ENCODE measurements at regions not wholly inside any gene's neighbourhood (a gene's known extent, or its start where the extent isn't known, plus 50 kb on each side); places are given as distances from the start of the nearest gene placed in this dataset.
"Not testable (repeated sequence)": the region's sequence is repeated elsewhere in the genome, so short reads cannot be mapped to it uniquely, and the experiment has no call there.

DNA sequence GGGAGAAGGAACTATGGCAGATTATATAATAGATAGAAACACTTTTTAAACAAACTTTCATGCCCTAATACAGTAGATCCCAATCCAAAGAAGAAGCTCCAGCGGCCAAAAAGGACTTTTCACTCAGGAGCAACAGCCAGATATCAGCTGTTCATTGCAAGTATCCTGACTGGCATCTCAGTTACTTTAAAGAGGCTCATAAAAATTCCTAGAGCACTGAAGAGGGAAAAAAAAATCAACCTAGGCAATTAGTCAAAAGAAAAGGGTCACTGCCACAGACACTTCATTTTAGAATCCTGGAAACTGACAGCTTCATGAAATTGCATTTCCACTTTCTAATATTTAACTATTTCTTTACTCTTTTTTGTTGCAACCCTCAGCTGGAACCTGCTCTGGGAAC lies 170.6 kb upstream of the SOX6 start:
- DNase-seq: no peak

DNA sequence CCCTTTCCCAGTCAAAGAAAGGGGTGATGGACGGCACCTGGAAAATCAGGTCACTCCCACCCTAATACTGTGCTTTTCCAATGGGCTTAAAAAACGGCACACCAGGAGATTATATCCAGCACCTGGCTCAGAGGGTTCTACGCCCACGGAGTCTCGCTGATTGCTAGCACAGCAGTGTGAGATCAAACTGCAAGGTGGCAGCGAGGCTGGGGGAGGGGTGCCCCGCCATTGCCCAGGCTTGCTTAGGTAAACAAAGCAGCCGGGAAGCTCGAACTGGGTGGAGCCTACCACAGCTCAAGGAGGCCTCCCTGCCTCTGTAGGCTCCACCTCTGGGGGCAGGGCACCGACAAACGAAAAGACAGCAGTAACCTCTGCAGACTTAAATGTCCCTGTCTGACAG lies 164.4 kb upstream of the SOX6 start:
- not testable (repeated sequence) for DNase-seq

DNA sequence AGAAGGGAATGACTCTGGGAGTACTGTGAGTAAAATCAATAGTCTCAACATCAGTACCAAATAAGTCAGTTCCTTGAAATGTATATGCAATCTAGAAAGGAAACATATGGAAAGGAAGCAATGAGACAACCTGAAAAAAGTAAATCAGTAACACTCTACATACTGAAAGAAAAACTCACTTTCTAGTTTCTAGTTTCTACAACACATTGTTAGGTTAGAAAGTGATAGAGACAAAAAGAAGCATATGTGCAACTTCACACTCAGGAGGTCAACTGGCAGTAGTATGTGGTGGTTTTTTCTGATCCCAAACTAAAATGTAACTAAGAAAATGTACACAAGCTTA lies 156.5 kb upstream of the SOX6 start:
- no peak for DNase-seq

DNA sequence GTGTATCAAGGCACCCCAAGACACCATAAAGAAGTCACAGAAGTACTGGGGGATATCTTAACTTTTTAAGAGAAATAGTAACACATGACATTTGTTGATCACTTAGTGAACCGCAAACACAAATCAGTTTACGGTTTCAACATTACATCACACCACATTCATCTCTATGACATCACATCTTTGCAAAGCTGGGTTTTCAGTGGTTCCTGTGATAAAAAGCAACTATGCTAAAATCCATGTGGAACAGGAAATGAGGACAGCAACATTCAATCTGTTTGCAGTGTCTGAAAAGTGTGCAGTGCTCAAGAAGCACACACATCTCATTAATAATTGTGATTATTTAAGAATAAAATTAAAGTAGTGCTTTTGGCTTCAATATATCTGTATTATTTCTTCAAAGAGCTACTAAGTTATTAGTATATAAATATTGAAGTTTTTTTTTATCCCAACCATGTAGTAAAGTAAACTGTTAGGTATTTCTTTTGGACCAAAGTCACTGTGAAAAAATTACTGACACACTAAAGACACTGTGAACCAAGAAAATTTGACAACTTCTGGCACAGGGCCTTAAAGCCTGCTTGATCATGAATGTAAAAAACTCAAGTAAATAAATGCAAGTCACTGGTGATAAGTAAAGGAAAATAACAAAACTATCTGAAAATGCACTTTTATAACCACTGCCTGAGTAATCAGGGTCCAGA lies 156.0 kb upstream of the SOX6 start:
- no peak for DNase-seq

DNA sequence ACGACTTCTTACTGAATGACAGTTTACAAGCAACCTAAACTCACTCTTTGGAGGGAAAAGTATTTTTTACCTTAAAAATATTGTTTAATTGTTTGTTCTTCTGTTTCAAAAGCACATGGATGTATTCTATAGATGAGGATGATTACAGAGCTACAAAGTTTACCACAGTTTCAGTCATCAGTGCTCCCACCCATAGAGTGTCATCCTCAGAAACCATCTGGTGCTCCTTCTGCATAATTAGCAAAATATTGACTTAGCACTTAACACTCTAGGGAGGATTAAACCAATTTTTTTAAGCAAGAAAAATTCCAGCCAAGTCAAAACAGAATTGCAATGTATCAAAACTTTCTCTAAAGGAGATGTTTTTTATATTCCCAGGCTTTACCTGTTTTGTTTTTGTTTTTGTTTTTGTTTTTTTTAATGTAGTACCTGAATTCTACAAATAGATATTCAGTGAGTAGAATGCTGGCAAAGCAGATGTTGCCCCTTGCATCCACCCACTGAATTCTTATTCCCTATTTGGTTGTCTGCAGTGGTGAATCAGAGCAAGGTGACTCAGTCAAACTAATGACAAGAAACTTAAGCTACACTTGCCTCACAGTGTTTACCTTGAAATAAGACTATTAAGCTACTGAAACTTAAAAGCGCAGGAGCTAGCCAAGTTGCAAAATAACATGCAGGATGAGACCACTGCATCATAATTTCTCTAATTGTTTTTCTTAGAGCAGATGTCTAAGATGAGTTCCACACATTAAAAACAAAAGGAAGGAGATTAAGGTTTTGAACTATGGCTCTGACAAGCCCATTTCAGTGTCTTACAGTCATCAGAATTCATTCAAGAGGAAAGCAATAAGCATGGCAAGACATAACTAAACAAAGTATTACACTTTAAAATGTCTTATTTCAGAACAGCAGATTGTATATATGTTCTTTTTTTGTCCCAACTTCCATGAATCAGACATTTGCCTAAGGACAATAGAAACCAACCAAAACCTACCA lies 155.1 kb upstream of the SOX6 start:
- DNase-seq: no peak

DNA sequence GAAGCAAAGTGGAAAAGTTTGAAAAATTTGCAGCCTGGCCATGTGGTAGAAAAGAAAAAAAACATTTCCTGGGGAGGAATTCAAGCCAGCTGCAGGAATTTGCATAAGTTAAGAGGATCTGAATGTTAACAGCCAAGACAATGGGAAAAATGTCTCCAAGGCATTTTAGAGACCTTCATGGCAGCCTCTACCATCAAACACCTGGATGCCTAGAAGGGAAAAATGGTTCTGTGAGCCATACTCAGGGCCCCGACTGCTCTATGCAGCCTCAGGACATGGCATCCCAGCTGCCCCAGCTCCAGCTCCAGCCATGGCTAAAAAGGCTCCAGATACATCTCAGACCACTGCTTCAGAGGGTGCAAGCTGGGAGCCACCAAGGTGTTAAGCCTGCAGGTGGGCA lies 149.1 kb upstream of the SOX6 start:
- DNase-seq: no peak

DNA sequence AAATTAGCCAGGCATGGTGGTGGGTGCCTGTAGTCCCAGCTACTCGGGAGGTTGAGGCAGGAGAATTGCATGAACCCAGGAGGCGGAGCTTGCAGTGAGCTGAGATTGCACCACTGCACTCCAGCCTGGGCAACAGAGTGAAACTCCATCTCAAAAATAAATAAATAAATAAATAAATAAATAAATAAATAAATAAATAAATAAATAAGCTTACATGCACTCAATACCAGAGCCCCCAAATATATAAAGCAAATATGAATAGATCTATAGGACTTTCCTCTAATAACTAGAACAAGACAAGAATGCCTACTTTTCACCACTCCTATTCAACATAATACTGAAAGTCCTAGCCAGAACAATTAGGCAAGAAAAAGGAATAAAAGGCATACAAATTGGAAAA lies 147.5 kb upstream of the SOX6 start:
- not testable (repeated sequence) for DNase-seq

DNA sequence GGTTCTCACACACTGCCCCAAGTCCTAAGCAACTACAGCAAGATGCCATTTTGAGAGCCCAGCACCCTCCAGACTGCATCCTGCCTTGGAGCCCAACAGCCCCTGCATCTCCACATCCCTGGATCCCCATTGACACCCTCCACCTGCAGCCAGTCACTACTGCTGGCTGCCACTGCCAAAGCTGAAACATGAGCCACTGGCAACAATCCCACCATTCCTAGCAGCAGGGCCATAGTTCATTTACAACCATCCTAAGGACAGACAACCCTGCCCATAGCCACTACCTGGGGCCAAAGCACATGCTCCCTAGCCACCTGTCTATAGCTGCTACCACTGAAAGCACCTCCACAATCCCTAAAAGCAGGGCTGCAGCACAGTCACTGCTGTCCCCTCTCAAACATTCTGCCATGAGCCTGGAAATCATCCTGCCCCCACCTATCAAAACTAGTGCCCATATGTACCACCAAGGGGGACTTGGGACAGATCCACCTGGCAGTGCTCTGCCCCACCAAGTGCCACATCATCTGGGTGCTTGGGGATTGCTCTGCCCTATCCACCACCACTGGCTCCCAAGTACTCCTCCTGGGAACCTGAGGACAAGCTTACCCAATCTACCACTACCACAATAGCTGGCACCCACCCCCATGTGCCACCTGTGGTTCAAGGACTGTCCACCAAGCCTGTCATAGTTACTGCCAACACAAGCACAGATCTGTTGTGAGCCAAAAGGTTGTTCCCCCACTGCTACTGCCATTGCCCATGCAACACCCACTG lies 138.8 kb upstream of the SOX6 start:
- no peak for DNase-seq

DNA sequence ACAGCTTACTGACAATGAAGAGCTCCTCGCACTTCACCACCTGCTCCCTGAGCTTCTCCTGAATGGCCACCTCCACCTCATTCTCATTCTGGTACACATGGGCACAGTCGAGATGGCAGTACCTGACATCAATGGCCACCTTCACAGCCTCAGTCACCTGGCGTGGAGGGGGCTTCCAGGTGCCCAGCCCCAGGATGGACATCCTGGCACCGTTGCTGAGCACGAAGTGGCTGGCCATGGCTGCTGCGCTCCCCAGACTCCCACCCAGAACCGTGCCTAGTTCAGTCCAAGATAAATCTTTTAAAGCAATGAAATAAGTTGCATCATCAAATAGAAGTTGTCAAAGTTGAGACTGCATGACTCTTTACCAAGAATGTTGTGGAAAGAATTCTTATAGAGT lies 128.1 kb upstream of the SOX6 start:
- DNase-seq: no peak

DNA sequence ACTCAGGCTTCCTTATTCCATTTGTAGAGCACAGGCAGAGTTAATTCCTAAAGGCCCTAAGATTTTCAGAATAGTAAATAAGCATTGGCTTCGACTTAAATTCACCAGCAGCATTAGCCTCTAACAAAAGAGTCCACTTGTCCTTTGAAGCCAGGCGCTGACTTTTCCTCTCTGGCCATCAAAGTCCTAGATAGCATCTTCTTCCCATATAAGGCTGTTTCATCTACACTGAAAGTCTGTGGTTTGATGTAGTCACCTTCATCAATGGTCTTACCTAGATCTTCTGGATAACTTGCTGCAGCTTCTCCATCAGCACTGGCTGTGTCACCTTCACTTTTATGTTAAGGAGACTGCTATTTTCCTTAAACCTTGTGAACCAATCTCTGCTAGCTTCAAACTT lies 118.3 kb upstream of the SOX6 start:
- DNase-seq: no peak

DNA sequence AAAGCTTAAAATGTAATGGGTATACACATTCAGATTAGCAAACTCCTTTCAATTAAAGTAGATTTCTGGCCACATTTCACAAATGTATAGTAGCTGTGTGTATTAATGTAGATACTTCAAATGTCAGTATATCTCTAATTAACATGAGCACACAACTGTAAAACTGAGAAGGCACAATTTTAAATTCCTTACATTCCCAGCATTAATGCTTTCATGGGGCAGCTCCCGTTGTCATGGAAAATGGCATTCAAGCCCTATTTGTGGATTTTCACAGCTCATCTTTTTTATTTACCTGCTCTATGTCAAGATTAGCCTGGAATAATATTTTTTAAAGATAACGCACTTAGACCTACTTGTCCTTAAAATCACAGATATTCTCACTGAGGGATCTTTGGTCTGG lies 113.6 kb upstream of the SOX6 start:
- no peak for DNase-seq

DNA sequence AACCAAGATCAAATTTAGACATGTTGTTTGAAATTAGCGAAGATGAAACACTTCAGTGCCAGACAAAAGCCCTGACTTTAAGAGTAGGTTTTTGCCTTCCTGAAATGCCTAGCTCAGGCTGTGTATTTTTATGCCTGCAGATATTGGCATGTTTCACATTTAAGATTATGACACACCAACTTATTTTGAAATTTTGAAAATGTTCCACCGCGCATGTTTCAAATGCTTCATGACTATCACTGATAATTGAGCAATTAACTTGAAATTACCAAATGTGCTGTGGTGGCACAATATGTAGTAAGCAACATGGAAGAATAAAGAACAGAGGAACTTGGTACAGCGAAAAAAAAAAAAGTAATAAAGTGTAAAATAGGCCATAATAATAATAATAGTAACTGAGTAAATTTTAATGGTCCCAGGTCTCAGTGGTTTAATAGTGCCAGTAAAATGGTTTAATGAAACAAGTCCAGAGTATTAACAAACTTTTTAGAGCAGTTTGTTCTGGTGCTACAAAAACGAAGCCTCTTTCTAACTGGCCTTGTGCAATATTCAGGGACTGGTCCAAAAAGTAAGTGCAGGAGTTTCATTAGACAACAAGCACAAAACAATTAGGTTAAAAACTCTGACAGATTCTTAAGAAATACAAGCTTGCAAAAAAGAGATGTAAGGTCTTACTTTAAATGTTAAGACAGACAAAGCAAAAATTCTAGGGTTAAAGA lies 112.5 kb upstream of the SOX6 start:
- no peak for DNase-seq

DNA sequence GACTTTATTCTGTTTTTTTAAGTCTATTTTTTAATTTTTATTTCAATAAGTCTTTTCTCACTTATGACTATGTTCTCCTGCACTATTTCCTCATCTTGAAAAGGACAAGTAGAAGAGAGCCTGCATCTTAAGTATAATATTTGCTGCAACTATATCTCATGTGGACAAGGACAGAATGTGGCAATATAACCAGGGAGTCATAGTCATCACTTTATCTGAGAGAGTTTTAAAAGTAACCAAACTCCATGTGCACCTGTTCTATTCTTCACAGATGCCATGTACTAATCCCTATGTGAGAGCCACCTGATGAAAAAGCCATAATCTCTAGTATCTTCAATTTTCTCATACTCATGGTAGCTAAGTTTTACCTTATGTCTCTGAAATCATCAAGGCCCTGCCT lies 104.2 kb upstream of the SOX6 start:
- no peak for DNase-seq

DNA sequence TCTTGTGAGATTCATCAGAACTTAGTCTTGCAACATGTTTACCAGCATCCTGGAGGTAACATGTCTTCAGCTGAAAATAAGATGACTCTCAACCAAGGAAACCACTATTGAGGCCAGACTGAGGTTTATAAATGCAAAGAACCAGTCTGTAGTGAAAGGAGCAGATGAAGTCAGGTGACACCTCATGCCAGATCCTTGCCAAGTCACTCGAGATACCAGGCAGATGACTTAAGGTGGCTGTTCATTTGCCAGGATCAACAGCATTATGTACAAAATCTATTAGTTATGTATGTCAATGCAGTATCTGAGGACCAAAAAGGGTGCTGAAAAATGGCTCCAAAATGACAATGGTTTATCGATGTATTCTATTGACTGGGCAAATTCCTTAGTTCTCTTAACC lies 100.0 kb upstream of the SOX6 start:
- DNase-seq: no peak

DNA sequence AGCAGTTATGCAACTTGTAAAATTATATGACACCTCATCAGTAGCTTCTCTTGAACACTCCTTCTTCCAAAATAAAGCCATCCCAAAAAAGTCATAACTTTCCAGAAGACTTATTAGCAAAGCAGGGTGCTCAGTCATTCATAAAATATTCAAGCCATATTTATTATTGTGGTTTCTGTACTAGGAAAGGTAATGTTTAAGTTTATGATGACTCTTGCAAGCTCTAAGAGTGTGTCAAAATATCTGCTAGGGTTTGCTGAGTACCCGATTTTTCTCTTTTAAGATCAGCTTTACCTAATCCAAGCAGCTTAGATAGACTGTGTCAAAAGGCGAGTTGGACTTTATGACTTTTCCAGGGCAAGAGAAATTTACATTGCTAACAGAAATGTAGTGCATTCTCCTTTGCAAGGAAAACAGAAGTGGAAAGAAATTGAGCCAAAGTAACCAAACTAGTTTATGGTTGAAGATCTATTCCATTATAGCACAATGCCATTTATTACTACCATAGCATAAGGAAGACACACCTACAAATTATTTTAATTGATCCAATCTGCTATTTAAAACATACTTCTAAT lies 98.0 kb upstream of the SOX6 start:
- no peak for DNase-seq

DNA sequence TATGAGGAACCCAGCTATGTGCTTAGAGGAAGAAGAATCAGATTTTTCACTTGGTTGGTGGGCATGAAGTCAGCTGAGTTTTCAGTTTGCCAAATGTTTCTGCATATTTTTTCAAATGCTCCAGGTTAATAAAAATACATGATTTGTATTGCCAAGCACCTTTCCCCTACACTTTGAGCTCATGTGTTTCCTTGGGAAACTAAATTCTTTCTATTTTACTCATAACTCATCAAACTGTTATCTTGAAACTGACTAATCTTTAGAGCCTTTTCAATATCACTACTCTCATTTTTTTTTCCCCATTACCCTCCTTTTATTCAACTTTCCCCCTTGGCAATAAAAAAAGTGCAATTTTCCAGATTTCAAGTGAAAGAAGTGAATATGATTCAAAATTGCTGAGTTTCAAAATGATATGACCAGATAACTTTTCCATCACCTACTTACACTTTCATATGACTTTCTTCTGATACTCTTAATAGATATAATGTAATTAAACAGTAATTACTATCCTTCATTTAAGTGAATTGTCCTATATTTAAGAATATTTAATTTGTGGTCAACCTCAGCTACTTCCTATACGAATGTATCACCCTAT lies 91.9 kb upstream of the SOX6 start:
- DNase-seq: no peak

DNA sequence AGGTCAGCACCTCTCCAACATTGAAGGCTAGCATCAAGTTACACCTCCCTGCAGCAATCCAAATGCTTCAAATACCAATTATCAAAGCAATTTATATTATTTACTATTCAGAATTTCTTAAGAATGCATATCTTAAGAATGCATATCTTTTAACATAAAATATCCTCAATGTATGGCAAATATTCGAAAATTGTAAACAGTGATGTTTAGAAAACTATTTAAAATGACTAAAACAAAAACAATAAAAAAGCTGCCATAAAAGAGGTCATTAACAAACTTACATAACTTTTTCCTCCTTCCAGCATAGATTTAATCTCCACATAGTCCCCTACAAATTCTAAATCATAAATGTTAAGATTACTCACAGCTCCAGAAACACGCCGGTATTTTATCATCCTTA lies 85.1 kb upstream of the SOX6 start:
- DNase-seq: no peak

DNA sequence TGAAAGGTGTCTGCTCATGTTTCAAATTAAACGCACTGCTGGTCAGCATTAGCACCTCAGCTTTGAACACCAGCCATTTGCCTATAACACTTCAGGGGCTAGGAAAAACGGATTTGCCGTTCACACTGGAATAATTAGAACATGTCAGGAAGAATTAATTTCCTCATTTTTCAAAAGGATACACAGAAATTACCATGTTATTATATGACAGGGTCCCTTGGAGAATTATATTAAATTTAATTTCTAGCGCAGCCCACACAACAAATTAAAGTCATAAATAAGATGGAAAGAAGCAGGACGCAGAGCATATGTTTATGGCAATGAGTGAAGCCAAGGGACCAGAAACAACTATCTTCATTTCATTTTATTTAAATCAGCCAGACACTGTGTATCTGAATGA lies 83.8 kb upstream of the SOX6 start:
- no peak for DNase-seq

DNA sequence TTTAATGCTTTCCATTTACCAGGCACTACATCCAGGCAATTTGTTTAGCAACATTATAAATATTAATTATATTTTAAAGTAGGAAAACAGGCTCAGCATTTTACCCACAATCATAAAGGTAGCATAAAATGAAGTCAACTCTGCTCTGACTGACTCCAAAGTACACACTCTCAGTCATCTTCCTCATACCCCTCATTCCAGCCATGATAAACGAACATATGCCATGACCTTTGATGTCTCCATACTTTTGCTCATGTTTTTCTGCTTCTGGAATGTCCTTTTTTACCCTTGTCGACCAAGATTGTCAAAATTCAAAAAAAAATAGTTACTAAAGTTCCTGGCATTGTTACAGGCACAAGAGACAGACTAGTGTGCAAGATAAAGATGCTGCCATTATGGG lies 77.7 kb upstream of the SOX6 start:
- no peak for DNase-seq

DNA sequence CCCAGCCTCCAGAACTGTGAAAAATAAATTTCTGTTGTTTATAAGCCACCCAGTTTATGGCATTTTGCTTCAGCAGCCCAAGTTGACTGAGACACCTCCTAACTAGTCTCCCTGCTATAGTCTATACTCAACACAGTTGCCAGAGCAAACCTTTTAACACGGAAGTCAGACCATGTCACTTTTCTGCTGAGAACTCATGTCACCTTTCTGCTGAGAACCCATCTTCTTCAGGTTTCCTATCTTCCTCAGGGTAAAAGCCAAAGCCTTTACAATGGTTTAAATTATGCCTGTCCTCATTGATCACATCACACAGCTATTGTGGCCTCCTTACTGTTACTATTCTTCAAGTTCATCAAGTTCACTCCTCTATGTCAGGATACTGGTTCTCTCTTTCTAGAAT lies 74.3 kb upstream of the SOX6 start:
- no peak for DNase-seq

DNA sequence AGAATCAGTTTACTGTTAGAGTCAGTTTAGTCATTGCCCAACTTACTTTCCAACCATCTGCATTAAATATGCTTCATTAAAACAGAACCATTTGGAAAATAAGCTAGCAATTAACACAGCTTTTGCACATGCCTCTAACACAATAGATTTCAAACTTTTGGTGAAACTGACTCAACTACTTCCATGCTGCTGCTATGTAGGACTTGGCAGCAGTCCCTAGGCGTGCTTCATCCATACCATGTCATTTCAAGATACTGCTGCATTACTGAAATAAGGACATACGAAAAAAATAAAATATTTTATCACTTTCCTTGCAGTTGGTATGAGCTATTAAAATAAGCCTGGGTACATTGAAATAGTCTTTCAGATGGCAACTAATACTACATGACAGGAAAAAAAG lies 65.5 kb upstream of the SOX6 start:
- no peak for DNase-seq

DNA sequence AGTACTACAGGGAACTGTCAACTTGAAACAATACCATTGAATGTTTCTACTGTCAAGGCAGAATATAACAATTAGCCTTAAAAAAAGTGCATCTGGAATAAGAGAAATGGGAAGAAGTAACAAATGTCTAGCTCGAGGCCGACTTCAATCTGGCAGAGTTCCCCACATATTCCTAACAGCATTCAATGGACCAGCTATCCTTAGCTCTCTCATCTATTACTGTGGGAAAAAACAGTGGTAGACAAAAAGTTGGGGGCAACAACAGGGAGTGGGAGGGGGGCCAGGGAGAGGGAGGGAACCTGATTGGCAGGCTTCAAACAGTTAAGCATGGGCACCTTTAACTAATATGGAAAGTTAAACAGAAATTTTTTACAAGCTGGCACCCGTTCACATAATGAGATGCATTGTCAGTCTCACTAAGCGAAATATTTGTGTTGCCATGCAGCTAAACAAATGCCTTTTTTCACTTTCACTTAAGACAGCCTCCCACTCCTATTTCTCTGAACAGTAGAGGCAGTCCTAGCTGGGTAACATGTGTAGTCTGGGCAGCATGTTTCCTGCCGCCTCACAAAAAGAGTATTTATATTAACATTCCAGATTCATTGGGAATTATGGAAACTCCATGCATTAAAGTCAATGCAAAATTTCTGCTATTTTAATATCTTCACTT lies 62.2 kb upstream of the SOX6 start:
- DNase-seq: no peak
